ENCODE measurements at regions not wholly inside any gene's neighbourhood (a gene's known extent, or its start where the extent isn't known, plus 50 kb on each side); places are given as distances from the start of the nearest gene placed in this dataset.

GRCh38 chr10:130802301-130802700 is 509.2 kb downstream of the TCERG1L start:
- H3K36me3 ChIP-seq (ENCODE audit: low read depth, low read length) = no peaks in the 10 kb centered on the region
- H4K20me1 ChIP-seq (ENCODE audit: low read length) = no peaks in the 10 kb centered on the region
- ATAC-seq = no peak
- intact Hi-C loops (cut with micrococcal nuclease) = no loop called here
- no peak overlapping the region for H3K27ac ChIP-seq (ENCODE audit: low read length)
- no peak overlapping the region for H3K9ac ChIP-seq (ENCODE audit: low read length)
- CTCF ChIA-PET = no interaction called here
- H3F3A ChIP-seq (ENCODE audit: low read length, unreplicated experiment) = no peaks in the 10 kb centered on the region
- TF ChIP-seq EZH2 (IDR thresholded peaks at IDR 0.05; ENCODE audit: low read length, unreplicated experiment) (no peak), EZH2phosphoT487 (IDR thresholded peaks at IDR 0.05; ENCODE audit: borderline replicate concordance, low read length) (no peak), CTCF (conservative IDR thresholded peaks at IDR 0.05; ENCODE audit: low read depth, low read length) (no peak)
- no peak overlapping the region for H2AFZ ChIP-seq (ENCODE audit: low read length)
- no peak overlapping the region for H3K4me2 ChIP-seq (ENCODE audit: low read length)
- H3K4me1 ChIP-seq (ENCODE audit: insufficient read depth, low read length) = no peaks in the 10 kb centered on the region
- POLR2A ChIA-PET (ENCODE audit: unreplicated experiment) = no interaction called here
- H3K4me3 ChIP-seq (ENCODE audit: low read length) = no peak overlapping the region
- DNase-seq = no peak
- H3K79me2 ChIP-seq (ENCODE audit: low read length) = no peaks in the 10 kb centered on the region
- H3K9me2 ChIP-seq (replicated peaks; ENCODE audit: low read length) = no peaks in the 10 kb centered on the region
- BruUV-seq (replicated peaks) = no TSS peak
- no peaks in the 10 kb centered on the region for H3K27me3 ChIP-seq (ENCODE audit: low read length)
- no peaks in the 10 kb centered on the region for H3K9me3 ChIP-seq (ENCODE audit: low read length)

GRCh38 chr10:130804281-130804680 is 507.2 kb downstream of the TCERG1L start:
- Histone ChIP-seq H3K27me3 (ENCODE audit: low read length) (no peaks in the 10 kb centered on the region), H4K20me1 (ENCODE audit: low read length) (no peaks in the 10 kb centered on the region), H3K4me2 (ENCODE audit: low read length) (no peak overlapping the region), H3K27ac (ENCODE audit: low read length) (no peak overlapping the region), H3K9me3 (ENCODE audit: low read length) (no peaks in the 10 kb centered on the region), H3K79me2 (ENCODE audit: low read length) (no peaks in the 10 kb centered on the region), H3K4me3 (ENCODE audit: low read length) (no peak overlapping the region), H2AFZ (ENCODE audit: low read length) (no peak overlapping the region), H3K4me1 (ENCODE audit: insufficient read depth, low read length) (no peaks in the 10 kb centered on the region), H3K9ac (ENCODE audit: low read length) (no peak overlapping the region), H3K9me2 (replicated peaks; ENCODE audit: low read length) (no peaks in the 10 kb centered on the region), H3K36me3 (ENCODE audit: low read depth, low read length) (no peaks in the 10 kb centered on the region), H3F3A (ENCODE audit: low read length, unreplicated experiment) (no peaks in the 10 kb centered on the region)
- no TSS peak for BruUV-seq (replicated peaks)
- no peak for DNase-seq
- ChIA-PET CTCF (no interaction called here), POLR2A (ENCODE audit: unreplicated experiment) (no interaction called here)
- TF ChIP-seq EZH2phosphoT487 (IDR thresholded peaks at IDR 0.05; ENCODE audit: borderline replicate concordance, low read length) = no peak
- TF ChIP-seq CTCF (conservative IDR thresholded peaks at IDR 0.05; ENCODE audit: low read depth, low read length) = no peak
- TF ChIP-seq EZH2 (IDR thresholded peaks at IDR 0.05; ENCODE audit: low read length, unreplicated experiment) = no peak
- no peak for ATAC-seq
- intact Hi-C loops (cut with micrococcal nuclease) = no loop called here

GRCh38 chr10:130804778-130805634 is 506.5 kb downstream of the TCERG1L start:
- BruUV-seq (replicated peaks) = no TSS peak
- Histone ChIP-seq H3K27me3 (ENCODE audit: low read length) (no peaks in the 10 kb centered on the region), H3K27ac (ENCODE audit: low read length) (no peak overlapping the region), H3K79me2 (ENCODE audit: low read length) (no peaks in the 10 kb centered on the region), H2AFZ (ENCODE audit: low read length) (no peak overlapping the region), H3K9me3 (ENCODE audit: low read length) (no peaks in the 10 kb centered on the region), H3K9ac (ENCODE audit: low read length) (no peak overlapping the region), H3K4me1 (ENCODE audit: insufficient read depth, low read length) (no peaks in the 10 kb centered on the region), H3F3A (ENCODE audit: low read length, unreplicated experiment) (no peaks in the 10 kb centered on the region), H3K9me2 (replicated peaks; ENCODE audit: low read length) (no peaks in the 10 kb centered on the region), H4K20me1 (ENCODE audit: low read length) (no peaks in the 10 kb centered on the region), H3K4me2 (ENCODE audit: low read length) (no peak overlapping the region), H3K4me3 (ENCODE audit: low read length) (no peak overlapping the region), H3K36me3 (ENCODE audit: low read depth, low read length) (no peaks in the 10 kb centered on the region)
- no peak for ATAC-seq
- no peak for DNase-seq
- POLR2A ChIA-PET (ENCODE audit: unreplicated experiment) = no interaction called here
- intact Hi-C loops (cut with micrococcal nuclease) = no loop called here
- CTCF ChIA-PET = no interaction called here
- TF ChIP-seq EZH2phosphoT487 (IDR thresholded peaks at IDR 0.05; ENCODE audit: borderline replicate concordance, low read length) (no peak), CTCF (conservative IDR thresholded peaks at IDR 0.05; ENCODE audit: low read depth, low read length) (no peak), EZH2 (IDR thresholded peaks at IDR 0.05; ENCODE audit: low read length, unreplicated experiment) (no peak)
